Neural progenitor cell (in vitro differentiated cells): ENCODE measurements at regions not wholly inside any gene's neighbourhood (a gene's known extent, or its start where the extent isn't known, plus 50 kb on each side); places are given as distances from the start of the nearest gene placed in this dataset.

Experiments used
- DNase-seq: peaks from one replicate; pipeline ENCODE4 v3.0.0-alpha.2; 2016; ENCODE audit warnings: low spot score
- H2AFZ ChIP-seq: fragments of 200-600 bp; sonication (generic); replicated peaks from 2 replicates; pipeline ENCODE4 v1.6.1; 2016; ENCODE audit warnings: antibody characterized with exemption
- H3F3A ChIP-seq: fragments of 200-600 bp; sonication (generic); 2 replicates; pipeline ENCODE4 v1.6.1; 2016; ENCODE audit warnings: antibody characterized with exemption, low read depth
- H3K27ac ChIP-seq: fragments of 200-600 bp; sonication (generic); 2 replicates; pipeline ENCODE4 v1.5.1; 2016; ENCODE audit warnings: mild to moderate bottlenecking
- H3K27me3 ChIP-seq: fragments of 200-600 bp; sonication (generic); 2 replicates; pipeline ENCODE4 v1.6.1; 2016; ENCODE audit warnings: mild to moderate bottlenecking, moderate library complexity
- H3K36me3 ChIP-seq: fragments of 200-600 bp; sonication (generic); 2 replicates; pipeline ENCODE4 v1.5.1; 2016
- H3K4me1 ChIP-seq: fragments of 200-600 bp; sonication (generic); 2 replicates; pipeline ENCODE4 v1.6.1; 2016; ENCODE audit warnings: mixed run types
- H3K4me2 ChIP-seq: fragments of 200-600 bp; sonication (generic); 2 replicates; pipeline ENCODE4 v1.6.1; 2016
- H3K4me3 ChIP-seq: fragments of 200-600 bp; sonication (generic); 2 replicates; pipeline ENCODE4 v1.5.1; 2016
- H3K79me2 ChIP-seq: fragments of 200-600 bp; sonication (generic); 2 replicates; pipeline ENCODE4 v1.6.1; 2016; ENCODE audit warnings: low read depth
- H3K9ac ChIP-seq: fragments of 200-600 bp; sonication (generic); 2 replicates; pipeline ENCODE4 v1.6.1; 2016
- H3K9me3 ChIP-seq: fragments of 200-600 bp; sonication (generic); 2 replicates; pipeline ENCODE4 v1.5.1; 2016; ENCODE audit warnings: low read depth
- H4K20me1 ChIP-seq: fragments of 200-600 bp; sonication (generic); 2 replicates; pipeline ENCODE4 v1.6.1; 2016; ENCODE audit warnings: low read depth
- H3K27ac Mint-ChIP-seq: 3 replicates; pipeline ENCODE4 v1.8.0; 2021; ENCODE audit warnings: mixed read lengths
- H3K27me3 Mint-ChIP-seq: 2 replicates; pipeline ENCODE4 v1.8.0; 2022; ENCODE audit warnings: low read depth, mild to moderate bottlenecking, inconsistent platforms, moderate library complexity, mixed read lengths; ENCODE audit not compliant: insufficient read depth
- H3K36me3 Mint-ChIP-seq: 3 replicates; pipeline ENCODE4 v1.8.0; 2021; ENCODE audit warnings: mixed read lengths
- H3K4me1 Mint-ChIP-seq: 3 replicates; pipeline ENCODE4 v1.8.0; 2021; ENCODE audit warnings: mixed read lengths
- H3K4me3 Mint-ChIP-seq: 3 replicates; pipeline ENCODE4 v1.8.0; 2021; ENCODE audit warnings: mild to moderate bottlenecking, moderate library complexity, mixed read lengths
- H3K9me3 Mint-ChIP-seq: 3 replicates; pipeline ENCODE4 v1.8.0; 2020; ENCODE audit warnings: mixed read lengths
- EZH2 ChIP-seq: fragments of 200-600 bp; sonication (generic); IDR thresholded peaks from 2 replicates; pipeline ENCODE4 v1.6.1; 2017; ENCODE audit warnings: antibody characterized with exemption, mild to moderate bottlenecking, moderate library complexity
- EZH2phosphoT487 ChIP-seq: fragments of 200-600 bp; sonication (generic); IDR thresholded peaks from 2 replicates; pipeline ENCODE4 v1.6.1; 2017; ENCODE audit warnings: antibody characterized with exemption
- TF ChIP-seq, protein P1 (sequence below): fragments of 200-600 bp; sonication (generic); IDR thresholded peaks from 2 replicates; pipeline ENCODE4 v1.5.1; 2017; ENCODE audit warnings: antibody characterized with exemption, mild to moderate bottlenecking

DNA sequence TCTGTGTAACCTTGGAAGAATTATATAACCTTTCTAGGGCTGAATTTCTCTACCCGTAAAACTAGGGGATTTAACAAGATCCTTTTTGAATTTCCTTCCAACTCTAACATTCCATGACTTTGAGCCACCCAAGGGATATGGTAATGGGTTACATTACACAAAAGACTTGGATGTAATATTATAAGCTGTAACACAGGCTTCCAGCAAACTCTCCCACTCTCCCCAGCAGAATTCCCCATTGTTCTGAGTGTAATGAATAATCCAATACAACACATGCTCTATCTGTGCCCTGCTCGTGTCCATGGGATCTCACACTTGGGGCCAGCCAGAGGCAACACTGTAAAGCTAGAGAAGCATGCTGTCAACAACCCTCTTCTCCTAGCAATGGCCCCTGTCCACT is 790.6 kb upstream of the AUTS2 start:
- no peak overlapping the region for H3K27ac Mint-ChIP-seq
- TF ChIP-seq EZH2phosphoT487, result no peak
- no peak for TF ChIP-seq EZH2
- TF ChIP-seq, protein P1, sequence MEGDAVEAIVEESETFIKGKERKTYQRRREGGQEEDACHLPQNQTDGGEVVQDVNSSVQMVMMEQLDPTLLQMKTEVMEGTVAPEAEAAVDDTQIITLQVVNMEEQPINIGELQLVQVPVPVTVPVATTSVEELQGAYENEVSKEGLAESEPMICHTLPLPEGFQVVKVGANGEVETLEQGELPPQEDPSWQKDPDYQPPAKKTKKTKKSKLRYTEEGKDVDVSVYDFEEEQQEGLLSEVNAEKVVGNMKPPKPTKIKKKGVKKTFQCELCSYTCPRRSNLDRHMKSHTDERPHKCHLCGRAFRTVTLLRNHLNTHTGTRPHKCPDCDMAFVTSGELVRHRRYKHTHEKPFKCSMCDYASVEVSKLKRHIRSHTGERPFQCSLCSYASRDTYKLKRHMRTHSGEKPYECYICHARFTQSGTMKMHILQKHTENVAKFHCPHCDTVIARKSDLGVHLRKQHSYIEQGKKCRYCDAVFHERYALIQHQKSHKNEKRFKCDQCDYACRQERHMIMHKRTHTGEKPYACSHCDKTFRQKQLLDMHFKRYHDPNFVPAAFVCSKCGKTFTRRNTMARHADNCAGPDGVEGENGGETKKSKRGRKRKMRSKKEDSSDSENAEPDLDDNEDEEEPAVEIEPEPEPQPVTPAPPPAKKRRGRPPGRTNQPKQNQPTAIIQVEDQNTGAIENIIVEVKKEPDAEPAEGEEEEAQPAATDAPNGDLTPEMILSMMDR, result no peak
- Histone ChIP-seq H3K4me3 (no peak overlapping the region), H3K27me3 (no peaks in the 10 kb centered on the region), H3K9me3 (no peaks in the 10 kb centered on the region), H3K27ac (no peak overlapping the region), H3K4me1 (no peaks in the 10 kb centered on the region), H2AFZ (no peak overlapping the region), H3K9ac (no peak overlapping the region), H3K79me2 (no peaks in the 10 kb centered on the region), H3F3A (no peaks in the 10 kb centered on the region), H3K36me3 (no peaks in the 10 kb centered on the region), H4K20me1 (no peaks in the 10 kb centered on the region), H3K4me2 (no peak overlapping the region)
- no peak overlapping the region for H3K4me3 Mint-ChIP-seq
- H3K27me3 Mint-ChIP-seq, result peaks cover 3% of the 10 kb centered on the region
- H3K4me1 Mint-ChIP-seq, result no peaks in the 10 kb centered on the region
- H3K36me3 Mint-ChIP-seq, result no peaks in the 10 kb centered on the region
- no peak for DNase-seq
- peaks cover 2% of the 10 kb centered on the region for H3K9me3 Mint-ChIP-seq

GRCh38 chr7:68813551-68814080 is 784.7 kb upstream of the AUTS2 start:
- peaks cover 5% of the 10 kb centered on the region for H3K4me1 Mint-ChIP-seq
- H3K27ac Mint-ChIP-seq, result no peak overlapping the region
- no peaks in the 10 kb centered on the region for H4K20me1 ChIP-seq
- H3K4me2 ChIP-seq, result no peak overlapping the region
- DNase-seq, result no peak
- H2AFZ ChIP-seq, result no peak overlapping the region
- no peak overlapping the region for H3K4me3 ChIP-seq
- H3K9me3 ChIP-seq, result no peaks in the 10 kb centered on the region
- H3K27me3 Mint-ChIP-seq, result no peaks in the 10 kb centered on the region
- no peaks in the 10 kb centered on the region for H3K9me3 Mint-ChIP-seq
- no peaks in the 10 kb centered on the region for H3K79me2 ChIP-seq
- H3K9ac ChIP-seq, result no peak overlapping the region
- H3K36me3 Mint-ChIP-seq, result no peaks in the 10 kb centered on the region
- H3K4me1 ChIP-seq, result no peaks in the 10 kb centered on the region
- no peak overlapping the region for H3K27ac ChIP-seq
- no peak overlapping the region for H3K4me3 Mint-ChIP-seq
- H3F3A ChIP-seq, result no peaks in the 10 kb centered on the region
- no peaks in the 10 kb centered on the region for H3K36me3 ChIP-seq
- H3K27me3 ChIP-seq, result no peaks in the 10 kb centered on the region
- TF ChIP-seq EZH2 (no peak), EZH2phosphoT487 (no peak)
- TF ChIP-seq, protein P1, result no peak

- Histone ChIP-seq H3K9me3 (no peaks in the 10 kb centered on the region), H3K4me2 (no peak overlapping the region), H3K36me3 (no peaks in the 10 kb centered on the region), H3K4me3 (no peak overlapping the region), H3K27ac (no peak overlapping the region), H3K9ac (no peak overlapping the region), H3F3A (no peaks in the 10 kb centered on the region), H3K79me2 (no peaks in the 10 kb centered on the region), H4K20me1 (no peaks in the 10 kb centered on the region), H3K27me3 (no peaks in the 10 kb centered on the region), H3K4me1 (no peaks in the 10 kb centered on the region), H2AFZ (no peak overlapping the region)
- H3K9me3 Mint-ChIP-seq, result no peaks in the 10 kb centered on the region
- DNase-seq, result no peak
- H3K4me1 Mint-ChIP-seq, result peaks cover 5% of the 10 kb centered on the region
- no peaks in the 10 kb centered on the region for H3K36me3 Mint-ChIP-seq
- peaks cover 2% of the 10 kb centered on the region for H3K27me3 Mint-ChIP-seq
- TF ChIP-seq, protein P1, result no peak
- no peak for TF ChIP-seq EZH2phosphoT487
- TF ChIP-seq EZH2, result no peak
- no peak overlapping the region for H3K27ac Mint-ChIP-seq
- H3K4me3 Mint-ChIP-seq, result no peak overlapping the region
Measured at GRCh38 chr7:68816491-68816890, 781.8 kb upstream of the AUTS2 start.
